Pancreas (tissue), 10 donors: ENCODE measurements at regions not wholly inside any gene's neighbourhood (a gene's known extent, or its start where the extent isn't known, plus 50 kb on each side); places are given as distances from the start of the nearest gene placed in this dataset.
A peak's percentile ranks its signal among the peaks of the same experiment; 100 is the strongest.
"Not testable (repeated sequence)": the region's sequence is repeated elsewhere in the genome, so short reads cannot be mapped to it uniquely, and the experiment has no call there.

Experiments
- ATAC-seq, 4 donors: fragments of 200-7000 bp; cut with Tn5 transposase; one replicate each; pipeline versions ENCODE4 v1.8.0 to v1.9.1; 2020; ENCODE audit warnings: mild to moderate bottlenecking in 4 of 4, moderate library complexity in 4 of 4
- DNase-seq, 6 donors: peaks; one replicate each; pipeline ENCODE4 v3.0.0-alpha.2; 2020
- FAIRE-seq: peaks from 2 replicates; lab custom pipeline; 2012; peaks lifted over from hg19 to GRCh38; lab: Jason Lieb, UNC
- H3K27ac ChIP-seq, 4 donors: fragments of 200-600 bp; sonication (generic); 1 replicate in 3 of 4; 2 replicates in 1 of 4; pipeline versions ENCODE4 v1.5.0 to v1.8.0; 2020
- H3K27me3 ChIP-seq, 4 donors: fragments of 200-600 bp; one replicate each; pipeline ENCODE4 v1.8.0; 2021
- H3K36me3 ChIP-seq, 3 donors: fragments of 200-600 bp; sonication (generic) in 1 of 3; one replicate each; pipeline versions ENCODE4 v1.5.0 to v1.8.0; 2020 to 2021
- H3K4me1 ChIP-seq, 3 donors: fragments of 200-600 bp; one replicate each; pipeline ENCODE4 v1.8.0; 2021
- H3K4me3 ChIP-seq, 4 donors: fragments of 200-600 bp; sonication (generic) in 2 of 4; one replicate each; pipeline versions ENCODE4 v1.5.0 to v1.8.0; 2020 to 2021
- H3K9me3 ChIP-seq, 4 donors: fragments of 200-600 bp; one replicate each; pipeline ENCODE4 v1.8.0; 2021
- CTCF ChIP-seq, 4 donors: fragments of 200-600 bp; sonication (generic) in 3 of 4; IDR thresholded peaks; one replicate each; pipeline versions ENCODE4 v1.5.0 to v1.8.0; 2021; ENCODE audit warnings: antibody characterized with exemption in 4 of 4
- WGBS, 2 donors: extraction: QIAGEN DNeasy Blood & Tissue Kit; methylation state at CpG; one replicate each; pipeline ENCODE4 v1.1.7; 2013; 5-methylcytosine and 5-hydroxymethylcytosine counted together
- intact Hi-C, 3 donors: fragments of 100-400 bp; cut with DNase I; formaldehyde crosslinking; loops; one replicate each; pipeline versions ENCODE4 v1.11.1 to v1.14.2; 2022
- donor health status: healthy with polysubstance abuse.
- donor health status: DM: no; HTN: no; CAD: no; lungs with moderate emphysema.
- donor health status: DM: no; HTN: no; CAD: no.
- donor health status: control.
- donor health status: control.
- donor health status: Bipolar disorder and iron deficiency.
- donor health status: DM: yes; HTN: yes; CAD: no.
- donor health status: DM: no; HTN: no; CAD: no.
- donor health status: DM: no; HTN: no; CAD: no.
- donor health status: DM: yes; HTN: yes; CAD: no.

GRCh38 chr13:59312776-59313175, 851.0 kb downstream of the DIAPH3 start:
- 54 to 75% methylated on average over 3 of the region's 3 CpGs for WGBS, 2 donors
- H3K36me3 ChIP-seq: no peaks in the 10 kb centered on the region
- peaks cover 0 to 7% (median 6%) of the 10 kb centered on the region in 3 donors for H3K4me1 ChIP-seq
- ATAC-seq (peak in 3 of 4 donors; percentile 51 to 81 (median 65)), DNase-seq (peak in 1 of 6 donors; percentile 22), FAIRE-seq (no peak)
- H3K27me3 ChIP-seq: no peaks in the 10 kb centered on the region
- no peaks in the 10 kb centered on the region for H3K9me3 ChIP-seq
- H3K4me3 ChIP-seq: no peak overlapping the region
- no peak for TF ChIP-seq CTCF (IDR thresholded peaks at IDR 0.05)
- H3K27ac ChIP-seq: no peak overlapping the region
- intact Hi-C loops: no loop called here

DNA sequence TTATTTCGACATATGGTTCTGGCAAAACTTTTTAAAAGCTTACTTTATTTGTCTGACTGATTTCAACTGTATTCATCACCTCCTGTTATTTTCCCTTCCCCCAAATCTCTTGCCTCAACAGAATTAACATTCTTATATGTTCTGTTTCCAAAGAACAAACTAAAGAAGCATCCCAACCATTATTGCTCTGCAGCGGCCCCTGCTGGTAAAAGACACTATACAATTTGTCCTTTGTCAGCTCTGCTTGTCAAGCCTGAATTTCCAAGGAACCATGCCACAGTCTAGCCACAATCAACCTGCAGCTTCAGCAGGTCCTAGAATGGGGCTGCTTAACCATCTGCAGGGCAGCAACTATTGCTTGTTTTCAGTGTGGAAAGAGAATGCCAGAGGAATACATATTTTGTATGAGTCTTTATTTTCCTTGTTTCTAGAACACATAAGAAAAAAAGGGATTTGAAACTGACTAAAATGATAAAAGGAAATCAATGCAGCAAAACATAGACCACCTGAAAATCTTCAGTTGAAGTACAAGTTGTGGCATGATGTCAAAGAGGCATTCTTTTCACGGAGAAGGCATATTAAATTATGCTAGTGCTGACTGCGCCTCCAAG, 845.3 kb downstream of the DIAPH3 start:
- Histone ChIP-seq H3K27me3 (no peaks in the 10 kb centered on the region), H3K36me3 (no peaks in the 10 kb centered on the region), H3K27ac (no peak overlapping the region), H3K4me3 (no peak overlapping the region), H3K4me1 (peaks cover 8 to 23% (median 14%) of the 10 kb centered on the region in 3 donors), H3K9me3 (no peaks in the 10 kb centered on the region)
- peak; percentile 55 to 75 (median 60) for TF ChIP-seq CTCF (IDR thresholded peaks at IDR 0.05)
- FAIRE-seq (no peak), ATAC-seq (peak; percentile 90 to 94 (median 92)), DNase-seq (peak; percentile 63 to 91 (median 81))
- WGBS, 2 donors: 37 to 40% methylated on average over 4 of the region's 4 CpGs
- intact Hi-C loops: no loop called here

GRCh38 chr13:59319276-59319675, 844.5 kb downstream of the DIAPH3 start:
- Histone ChIP-seq H3K27me3 (no peaks in the 10 kb centered on the region), H3K36me3 (no peaks in the 10 kb centered on the region), H3K4me3 (no peak overlapping the region), H3K9me3 (no peaks in the 10 kb centered on the region), H3K4me1 (peaks cover 8 to 23% (median 14%) of the 10 kb centered on the region in 3 donors), H3K27ac (no peak overlapping the region)
- ATAC-seq: peak in 1 of 4 donors; percentile 16
- 42 to 43% methylated on average over 3 of the region's 3 CpGs for WGBS, 2 donors
- FAIRE-seq: no peak
- DNase-seq: no peak
- intact Hi-C loops: no loop called here
- no peak for TF ChIP-seq CTCF (IDR thresholded peaks at IDR 0.05)

DNA sequence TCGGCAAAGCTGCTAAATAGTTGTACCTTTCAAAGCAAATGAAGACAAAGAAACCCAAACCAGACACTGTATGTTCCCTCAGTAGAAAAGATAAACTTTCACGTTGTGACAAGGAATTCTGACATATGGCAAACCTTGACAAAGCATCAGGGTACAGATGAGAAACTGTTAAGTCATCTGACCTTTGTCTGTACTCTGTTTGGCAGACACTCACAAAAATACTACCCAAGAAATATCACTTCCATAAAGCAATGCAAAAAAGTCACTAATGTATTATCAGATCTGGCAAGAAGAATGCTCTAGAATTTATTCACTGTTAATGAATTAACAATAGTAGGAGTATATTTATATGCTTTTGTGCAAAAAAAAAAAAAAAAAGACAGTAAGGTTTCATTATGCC, 843.7 kb downstream of the DIAPH3 start:
- Histone ChIP-seq H3K9me3 (no peaks in the 10 kb centered on the region), H3K27ac (no peak overlapping the region), H3K4me1 (peaks cover 8 to 23% (median 14%) of the 10 kb centered on the region in 3 donors), H3K36me3 (no peaks in the 10 kb centered on the region), H3K4me3 (no peak overlapping the region), H3K27me3 (no peaks in the 10 kb centered on the region)
- DNase-seq: no peak
- FAIRE-seq: no peak
- intact Hi-C loops: no loop called here
- ATAC-seq: peak in 1 of 4 donors; percentile 27
- 42 to 44% methylated on average over 2 of the region's 2 CpGs for WGBS, 2 donors
- TF ChIP-seq CTCF (IDR thresholded peaks at IDR 0.05): no peak

GRCh38 chr13:59324401-59324800, 839.3 kb downstream of the DIAPH3 start:
- DNase-seq, H3K9me3 ChIP-seq, ATAC-seq, intact Hi-C loops, H3K36me3 ChIP-seq, FAIRE-seq, H3K27ac ChIP-seq, H3K27me3 ChIP-seq, H3K4me3 ChIP-seq: not testable (repeated sequence)
- H3K4me1 ChIP-seq: peaks cover 9 to 16% (median 11%) of the 10 kb centered on the region in 3 donors
- 98 to 99% methylated on average over 4 of the region's 4 CpGs for WGBS, 2 donors
